Esophagus squamous epithelium (tissue), 4 donors: ENCODE measurements at regions not wholly inside any gene's neighbourhood (a gene's known extent, or its start where the extent isn't known, plus 50 kb on each side); places are given as distances from the start of the nearest gene placed in this dataset.

ENCODE experiments used
- CTCF ChIP-seq, 6 experiments: fragments of 450-650 bp in 4 of 6; fragments of 200-600 bp in 2 of 6; sonication (generic) in 2 of 6; IDR thresholded peaks; one replicate each; pipeline ENCODE4 v1.5.1; 2016 to 2019; ENCODE audit warnings: antibody characterized with exemption in 6 of 6, mild to moderate bottlenecking in 4 of 6, moderate library complexity in 4 of 6
- POLR2A ChIP-seq, 4 donors: fragments of 450-650 bp; IDR thresholded peaks; one replicate each; pipeline ENCODE4 v1.6.1; 2017; ENCODE audit warnings: antibody characterized with exemption in 4 of 4, mild to moderate bottlenecking in 4 of 4, moderate library complexity in 3 of 4

DNA sequence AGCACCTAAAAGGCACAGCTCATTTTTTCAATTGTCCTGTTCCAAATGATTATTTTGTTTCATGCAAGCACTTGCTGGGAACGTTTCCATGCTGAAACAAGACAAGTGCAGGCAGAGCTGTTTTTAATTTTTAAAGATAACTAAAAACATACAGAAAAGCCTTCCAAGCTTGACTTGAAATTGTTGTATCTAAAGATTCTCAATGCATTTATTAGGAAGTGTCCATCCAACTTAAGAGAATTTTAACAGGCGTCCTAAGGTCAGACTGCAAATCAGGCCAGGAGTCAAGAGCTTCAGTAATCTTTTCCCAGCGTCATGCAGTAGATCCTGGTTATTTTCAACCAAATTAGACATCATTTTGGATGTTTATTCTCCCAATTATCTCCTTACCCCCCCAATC, 702.8 kb downstream of the KCNJ2 start:
- no peak for TF ChIP-seq POLR2A (IDR thresholded peaks at IDR 0.05)
- no peak for TF ChIP-seq CTCF (IDR thresholded peaks at IDR 0.05)
